ENCODE measurements at regions not wholly inside any gene's neighbourhood (a gene's known extent, or its start where the extent isn't known, plus 50 kb on each side); places are given as distances from the start of the nearest gene placed in this dataset.
A peak's percentile ranks its signal among the peaks of the same experiment; 100 is the strongest.
"Not testable (repeated sequence)": the region's sequence is repeated elsewhere in the genome, so short reads cannot be mapped to it uniquely, and the experiment has no call there.

GRCh38 chr1:60503266-60503925, 429.8 kb upstream of the C1orf87 start:
- 68 to 76% methylated on average over 9 of the region's 9 CpGs for WGBS, 2 donors
- Histone ChIP-seq H3K4me1 (peaks cover 0 to 16% (median 0%) of the 10 kb centered on the region in 4 donors), H3K27ac (no peak overlapping the region), H3K9me3 (peaks cover 0 to 15% (median 1%) of the 10 kb centered on the region in 4 donors), H3K4me3 (no peak overlapping the region), H3K27me3 (no peaks in the 10 kb centered on the region), H3K36me3 (no peaks in the 10 kb centered on the region)
- TF ChIP-seq EP300 (IDR thresholded peaks at IDR 0.05) (no peak), POLR2A (IDR thresholded peaks at IDR 0.05) (no peak), CTCF (IDR thresholded peaks at IDR 0.05) (no peak)
- DNase-seq (ENCODE audit: low spot score in 2 of 2), result no peak

DNA sequence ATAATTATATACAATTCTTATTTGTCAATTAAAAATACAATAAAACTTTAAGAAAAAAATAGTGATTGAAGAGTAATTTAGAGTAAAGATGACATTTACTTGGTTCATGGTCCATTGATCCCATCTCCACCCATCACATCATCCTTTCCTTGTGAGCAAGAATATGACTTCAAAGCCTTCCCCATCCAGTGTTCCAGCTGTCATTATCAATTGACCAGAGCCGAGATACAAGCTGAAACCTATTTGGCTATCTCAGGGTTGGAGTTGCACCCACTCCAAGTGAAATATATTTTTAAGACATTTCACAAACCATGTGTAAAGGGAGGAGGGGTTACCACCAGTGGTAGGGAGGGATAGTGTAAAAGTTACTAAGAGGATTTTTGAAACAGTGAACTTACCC, 428.9 kb upstream of the C1orf87 start:
- Histone ChIP-seq H3K4me3 (no peak overlapping the region), H3K9me3 (peaks cover 0 to 24% (median 2%) of the 10 kb centered on the region in 4 donors), H3K36me3 (no peaks in the 10 kb centered on the region), H3K4me1 (peaks cover 0 to 16% (median 0%) of the 10 kb centered on the region in 4 donors), H3K27ac (no peak overlapping the region), H3K27me3 (no peaks in the 10 kb centered on the region)
- 80 to 88% methylated on average over 1 of the region's 1 CpG for WGBS, 2 donors
- DNase-seq (ENCODE audit: low spot score in 2 of 2), result no peak
- TF ChIP-seq CTCF (IDR thresholded peaks at IDR 0.05), result no peak
- no peak for TF ChIP-seq EP300 (IDR thresholded peaks at IDR 0.05)
- no peak for TF ChIP-seq POLR2A (IDR thresholded peaks at IDR 0.05)

GRCh38 chr1:60489916-60490480, 416.4 kb upstream of the C1orf87 start:
- WGBS, 2 donors, result 92 to 97% methylated on average over 20 of the region's 20 CpGs
- DNase-seq (ENCODE audit: low spot score in 2 of 2); H3K9me3 ChIP-seq; H3K4me3 ChIP-seq; H3K27me3 ChIP-seq; H3K27ac ChIP-seq; H3K4me1 ChIP-seq; H3K36me3 ChIP-seq: not testable (repeated sequence)

DNA sequence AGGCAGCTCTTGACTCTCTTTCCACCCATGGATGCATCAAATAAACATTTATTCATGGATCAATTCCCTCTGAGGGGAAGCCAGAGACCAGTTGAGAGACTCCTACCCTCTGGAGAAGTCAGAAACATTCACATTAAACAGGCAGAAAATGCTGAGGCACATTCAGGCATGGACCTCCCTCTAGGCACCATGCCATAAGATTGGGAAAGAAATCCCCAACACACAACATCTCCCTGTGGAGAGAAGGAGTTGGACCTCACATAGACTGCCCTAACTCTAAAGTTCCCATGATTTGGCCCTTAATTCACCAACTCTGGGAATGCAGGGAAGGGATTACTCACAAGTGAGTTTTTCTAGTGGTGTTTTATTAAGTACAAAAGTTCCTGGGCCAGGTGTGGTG, 415.3 kb upstream of the C1orf87 start:
- Histone ChIP-seq H3K27me3 (no peaks in the 10 kb centered on the region), H3K27ac (no peak overlapping the region), H3K4me3 (no peak overlapping the region), H3K9me3 (no peaks in the 10 kb centered on the region), H3K4me1 (peaks cover 0 to 7% (median 0%) of the 10 kb centered on the region in 4 donors), H3K36me3 (no peaks in the 10 kb centered on the region)
- DNase-seq (ENCODE audit: low spot score in 2 of 2), result peak in 1 of 2 donors; percentile 65
- TF ChIP-seq EP300 (IDR thresholded peaks at IDR 0.05), result peak in 1 of 2 donors; percentile 60
- TF ChIP-seq CTCF (IDR thresholded peaks at IDR 0.05), result no peak

GRCh38 chr1:60487565-60488345, 414.2 kb upstream of the C1orf87 start:
- H3K27me3 ChIP-seq, result no peaks in the 10 kb centered on the region
- peaks cover 0 to 7% (median 0%) of the 10 kb centered on the region in 4 donors for H3K4me1 ChIP-seq
- no peaks in the 10 kb centered on the region for H3K9me3 ChIP-seq
- H3K27ac ChIP-seq, result no peak overlapping the region
- TF ChIP-seq EP300 (IDR thresholded peaks at IDR 0.05), result no peak
- TF ChIP-seq CTCF (IDR thresholded peaks at IDR 0.05), result no peak
- TF ChIP-seq POLR2A (IDR thresholded peaks at IDR 0.05), result no peak
- no peak overlapping the region for H3K4me3 ChIP-seq
- WGBS, 2 donors, result 68 to 87% methylated on average over 3 of the region's 3 CpGs
- no peaks in the 10 kb centered on the region for H3K36me3 ChIP-seq
- no peak for DNase-seq (ENCODE audit: low spot score in 2 of 2)

Measured in tibial nerve (tissue), 4 donors.